ENCODE measurements at regions not wholly inside any gene's neighbourhood (a gene's known extent, or its start where the extent isn't known, plus 50 kb on each side); places are given as distances from the start of the nearest gene placed in this dataset.

GRCh38 chr5:63554191-63554590, 408.1 kb downstream of the HTR1A start:
- TF ChIP-seq CTCF (IDR thresholded peaks at IDR 0.05) (no peak), POLR2A (IDR thresholded peaks at IDR 0.05) (no peak)

Measured in lower leg skin (tissue), 3 donors.